Body of pancreas (tissue), 4 donors: ENCODE measurements at regions not wholly inside any gene's neighbourhood (a gene's known extent, or its start where the extent isn't known, plus 50 kb on each side); places are given as distances from the start of the nearest gene placed in this dataset.

Experiments
- POLR2A ChIP-seq, 3 donors: fragments of 450-650 bp; IDR thresholded peaks; one replicate each; pipeline ENCODE4 v1.6.1; 2016; ENCODE audit warnings: antibody characterized with exemption in 3 of 3, mild to moderate bottlenecking in 2 of 3
- TF ChIP-seq, protein P1 (sequence below), 7 experiments: fragments of 450-650 bp in 4 of 7; fragments of 200-600 bp in 3 of 7; sonication (generic) in 3 of 7; IDR thresholded peaks; one replicate each; pipeline ENCODE4 v1.5.1; 2016 to 2019; ENCODE audit warnings: antibody characterized with exemption in 7 of 7

DNA sequence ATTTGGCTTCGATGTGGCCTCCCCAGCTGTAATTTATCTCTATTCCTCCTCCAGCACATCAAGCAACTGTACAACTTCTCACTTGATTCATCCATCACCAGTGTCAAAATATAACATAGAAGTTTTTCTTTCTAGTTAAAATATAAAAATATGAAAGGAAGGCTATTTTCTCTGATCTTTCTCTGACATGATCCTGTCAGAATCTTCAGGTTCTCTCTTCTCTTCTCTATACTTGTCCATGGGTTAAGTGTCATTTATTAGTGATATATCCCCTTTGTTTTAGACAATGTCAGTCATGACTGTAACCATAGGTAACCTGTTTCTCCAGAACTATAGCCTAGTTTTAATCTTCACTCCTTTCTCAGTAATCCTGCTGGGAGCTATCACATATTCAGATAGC lies 132.5 kb upstream of the G2E3 start:
- TF ChIP-seq, protein P1, sequence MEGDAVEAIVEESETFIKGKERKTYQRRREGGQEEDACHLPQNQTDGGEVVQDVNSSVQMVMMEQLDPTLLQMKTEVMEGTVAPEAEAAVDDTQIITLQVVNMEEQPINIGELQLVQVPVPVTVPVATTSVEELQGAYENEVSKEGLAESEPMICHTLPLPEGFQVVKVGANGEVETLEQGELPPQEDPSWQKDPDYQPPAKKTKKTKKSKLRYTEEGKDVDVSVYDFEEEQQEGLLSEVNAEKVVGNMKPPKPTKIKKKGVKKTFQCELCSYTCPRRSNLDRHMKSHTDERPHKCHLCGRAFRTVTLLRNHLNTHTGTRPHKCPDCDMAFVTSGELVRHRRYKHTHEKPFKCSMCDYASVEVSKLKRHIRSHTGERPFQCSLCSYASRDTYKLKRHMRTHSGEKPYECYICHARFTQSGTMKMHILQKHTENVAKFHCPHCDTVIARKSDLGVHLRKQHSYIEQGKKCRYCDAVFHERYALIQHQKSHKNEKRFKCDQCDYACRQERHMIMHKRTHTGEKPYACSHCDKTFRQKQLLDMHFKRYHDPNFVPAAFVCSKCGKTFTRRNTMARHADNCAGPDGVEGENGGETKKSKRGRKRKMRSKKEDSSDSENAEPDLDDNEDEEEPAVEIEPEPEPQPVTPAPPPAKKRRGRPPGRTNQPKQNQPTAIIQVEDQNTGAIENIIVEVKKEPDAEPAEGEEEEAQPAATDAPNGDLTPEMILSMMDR (IDR thresholded peaks at IDR 0.05) = no peak
- TF ChIP-seq POLR2A (IDR thresholded peaks at IDR 0.05) = no peak
